ENCODE measurements at regions not wholly inside any gene's neighbourhood (a gene's known extent, or its start where the extent isn't known, plus 50 kb on each side); places are given as distances from the start of the nearest gene placed in this dataset.
"Not testable (repeated sequence)": the region's sequence is repeated elsewhere in the genome, so short reads cannot be mapped to it uniquely, and the experiment has no call there.

- no peak overlapping the region for H3K9ac ChIP-seq (ENCODE audit: insufficient read depth in 1 of 2, low read depth in 2 of 2, low read length in 2 of 2)
- in situ Hi-C loops (cut with MboI): no loop called here
- no peak overlapping the region for H3K27ac ChIP-seq (ENCODE audit: extremely low read depth, low read depth, low read length)
- no peak for TF ChIP-seq ARNT (IDR thresholded peaks at IDR 0.05)
- TF ChIP-seq ZNF518B (CRISPR knock-in tag; IDR thresholded peaks at IDR 0.05): no peak
- TF ChIP-seq KLF13 (tag; IDR thresholded peaks at IDR 0.05; ENCODE audit: borderline replicate concordance, low read depth): no peak
- no peak for TF ChIP-seq ZNF384 (IDR thresholded peaks at IDR 0.05; ENCODE audit: low read depth, low read length)
- TF ChIP-seq MEIS2 (IDR thresholded peaks at IDR 0.05; ENCODE audit: partially characterized antibody): no peak
- TF ChIP-seq ZBTB49 (CRISPR knock-in tag; IDR thresholded peaks at IDR 0.05; ENCODE audit: borderline replicate concordance): no peak
- no peak for TF ChIP-seq ZNF512 (tag; IDR thresholded peaks at IDR 0.05)
- intact Hi-C loops (cut with micrococcal nuclease): no loop called here
- ChIA-PET POLR2A (interaction anchor here (0.7 kb wide), 1 partner anchor 12 kb away, joined by 3 read pairs; no protein-coding TSS in a partner anchor), CTCF (ENCODE audit: low intra/inter-chr PET ratio) (no interaction called here)
- H3K79me2 ChIP-seq (ENCODE audit: control insufficient read depth, insufficient read depth, low read length): no peaks in the 10 kb centered on the region
- no peaks in the 10 kb centered on the region for H3K9me1 ChIP-seq (ENCODE audit: control insufficient read depth, insufficient read depth, low read length)
- no peaks in the 10 kb centered on the region for H3K4me1 ChIP-seq (replicated peaks in 1 of 2; ENCODE audit: control insufficient read depth in 2 of 2, insufficient read depth in 2 of 2, low read length in 2 of 2)
- no peak for DNase-seq (ENCODE audit: extremely low read depth in 1 of 4, low spot score in 3 of 4)
- FAIRE-seq: no peak
- H3K27me3 ChIP-seq (ENCODE audit: control insufficient read depth in 2 of 2, insufficient read depth in 2 of 2, low read length in 2 of 2): peaks cover 0 to 14% of the 10 kb centered on the region in 2 experiments; a peak in 1 of 5 replicates
- no peak overlapping the region for H2AFZ ChIP-seq (ENCODE audit: low read depth, low read length)
- 3% methylated on average over 4 of the region's 4 CpGs for WGBS (ENCODE audit: insufficient coverage, low coverage, missing lambda C conversion rate)
- H3K36me3 ChIP-seq (ENCODE audit: control insufficient read depth, insufficient read depth, low read length): no peaks in the 10 kb centered on the region
- H3K9me3 ChIP-seq (replicated peaks; ENCODE audit: control insufficient read depth, insufficient read depth, low read depth, low read length): no peaks in the 10 kb centered on the region
- H4K20me1 ChIP-seq (replicated peaks; ENCODE audit: control insufficient read depth, insufficient read depth, low read length): no peaks in the 10 kb centered on the region
- no peak for ATAC-seq
- no TSS peak for BruUV-seq (replicated peaks)
- H3K4me2 ChIP-seq (ENCODE audit: insufficient read depth, low read length): no peak overlapping the region
- no peak overlapping the region for H3K4me3 ChIP-seq
These were observed 194.0 kb downstream of the C1orf94 start for GRCh38 chr1:34370748-34371147.

GRCh38 chr1:34371179-34371578, 194.5 kb downstream of the C1orf94 start:
- peaks cover 0 to 14% of the 10 kb centered on the region in 2 experiments; a peak in 1 of 5 replicates for H3K27me3 ChIP-seq (ENCODE audit: control insufficient read depth in 2 of 2, insufficient read depth in 2 of 2, low read length in 2 of 2)
- H3K4me1 ChIP-seq (replicated peaks in 1 of 2; ENCODE audit: control insufficient read depth in 2 of 2, insufficient read depth in 2 of 2, low read length in 2 of 2); in situ Hi-C loops (cut with MboI); intact Hi-C loops (cut with micrococcal nuclease); BruUV-seq (replicated peaks); H4K20me1 ChIP-seq (replicated peaks; ENCODE audit: control insufficient read depth, insufficient read depth, low read length); H3K9me1 ChIP-seq (ENCODE audit: control insufficient read depth, insufficient read depth, low read length); H3K36me3 ChIP-seq (ENCODE audit: control insufficient read depth, insufficient read depth, low read length); H3K27ac ChIP-seq (ENCODE audit: extremely low read depth, low read depth, low read length); ATAC-seq; H3K79me2 ChIP-seq (ENCODE audit: control insufficient read depth, insufficient read depth, low read length); H3K9me3 ChIP-seq (replicated peaks; ENCODE audit: control insufficient read depth, insufficient read depth, low read depth, low read length); H3K4me3 ChIP-seq; CTCF ChIA-PET (ENCODE audit: low intra/inter-chr PET ratio); H3K9ac ChIP-seq (ENCODE audit: insufficient read depth in 1 of 2, low read depth in 2 of 2, low read length in 2 of 2); DNase-seq (ENCODE audit: extremely low read depth in 1 of 4, low spot score in 3 of 4); H2AFZ ChIP-seq (ENCODE audit: low read depth, low read length); H3K4me2 ChIP-seq (ENCODE audit: insufficient read depth, low read length); FAIRE-seq: not testable (repeated sequence)
- WGBS (ENCODE audit: insufficient coverage, low coverage, missing lambda C conversion rate): 3% methylated on average over 5 of the region's 5 CpGs
- POLR2A ChIA-PET: interaction anchor here (0.6 kb wide), 1 partner anchor 12 kb away, joined by 3 read pairs; no protein-coding TSS in a partner anchor

Data from K562 (cell line).